ENCODE measurements at regions not wholly inside any gene's neighbourhood (a gene's known extent, or its start where the extent isn't known, plus 50 kb on each side); places are given as distances from the start of the nearest gene placed in this dataset.
A peak's percentile ranks its signal among the peaks of the same experiment; 100 is the strongest.

GRCh38 chr6:113406048-113406695 lies 451.0 kb upstream of the MARCKS start:
- WGBS, 2 donors: 59 to 83% methylated on average over 2 of the region's 4 CpGs
- DNase-seq: no peak
- intact Hi-C loops (cut with DNase I): no loop called here
- Histone ChIP-seq H3K27me3 (no peaks in the 10 kb centered on the region), H3K9me3 (no peaks in the 10 kb centered on the region), H3K4me1 (peaks cover 5 to 52% (median 14%) of the 10 kb centered on the region in 3 donors), H3K4me3 (no peak overlapping the region), H3K36me3 (no peaks in the 10 kb centered on the region), H3K27ac (peak overlapping the region in 3 of 4 donors; percentile 6 to 26 (median 9))
- no peak for TF ChIP-seq POLR2A (IDR thresholded peaks at IDR 0.05)
- no peak for TF ChIP-seq CTCF (IDR thresholded peaks at IDR 0.05)

- Histone ChIP-seq H3K4me1 (peaks cover 2 to 46% (median 12%) of the 10 kb centered on the region in 3 donors), H3K27me3 (no peaks in the 10 kb centered on the region), H3K4me3 (no peak overlapping the region), H3K27ac (no peak overlapping the region), H3K36me3 (no peaks in the 10 kb centered on the region), H3K9me3 (no peaks in the 10 kb centered on the region)
- intact Hi-C loops (cut with DNase I): no loop called here
- no peak for DNase-seq
- TF ChIP-seq POLR2A (IDR thresholded peaks at IDR 0.05) (no peak), CTCF (IDR thresholded peaks at IDR 0.05) (no peak)
Observed at GRCh38 chr6:113411011-113411410, 446.1 kb upstream of the MARCKS start.

- Histone ChIP-seq H3K36me3 (no peaks in the 10 kb centered on the region), H3K27me3 (no peaks in the 10 kb centered on the region), H3K4me3 (no peak overlapping the region), H3K9me3 (no peaks in the 10 kb centered on the region), H3K4me1 (peaks cover 0 to 37% (median 12%) of the 10 kb centered on the region in 3 donors), H3K27ac (no peak overlapping the region)
- TF ChIP-seq CTCF (IDR thresholded peaks at IDR 0.05) (no peak), POLR2A (IDR thresholded peaks at IDR 0.05) (no peak)
- WGBS, 2 donors: 86 to 95% methylated on average over 1 of the region's 1 CpG
- intact Hi-C loops (cut with DNase I): no loop called here
- no peak for DNase-seq
Observed at GRCh38 chr6:113412589-113413357, 444.4 kb upstream of the MARCKS start.

GRCh38 chr6:113414511-113414910 lies 442.6 kb upstream of the MARCKS start:
- Histone ChIP-seq H3K27me3 (no peaks in the 10 kb centered on the region), H3K27ac (no peak overlapping the region), H3K9me3 (no peaks in the 10 kb centered on the region), H3K4me3 (no peak overlapping the region), H3K36me3 (no peaks in the 10 kb centered on the region), H3K4me1 (peaks cover 0 to 37% (median 12%) of the 10 kb centered on the region in 3 donors)
- 29 to 33% methylated on average over 3 of the region's 3 CpGs for WGBS, 2 donors
- no peak for TF ChIP-seq POLR2A (IDR thresholded peaks at IDR 0.05)
- TF ChIP-seq CTCF (IDR thresholded peaks at IDR 0.05): peak in 4 of 6 experiments; percentile 19 to 58 (median 34)
- intact Hi-C loops (cut with DNase I): no loop called here
- no peak for DNase-seq

GRCh38 chr6:113416170-113416569 lies 441.0 kb upstream of the MARCKS start:
- peaks cover 0 to 22% (median 10%) of the 10 kb centered on the region in 3 donors for H3K4me1 ChIP-seq
- H3K27ac ChIP-seq: no peak overlapping the region
- intact Hi-C loops (cut with DNase I): no loop called here
- no peaks in the 10 kb centered on the region for H3K9me3 ChIP-seq
- H3K4me3 ChIP-seq: no peak overlapping the region
- H3K27me3 ChIP-seq: no peaks in the 10 kb centered on the region
- no peak for DNase-seq
- no peaks in the 10 kb centered on the region for H3K36me3 ChIP-seq
- TF ChIP-seq POLR2A (IDR thresholded peaks at IDR 0.05) (no peak), CTCF (IDR thresholded peaks at IDR 0.05) (no peak)
- WGBS, 2 donors: 45 to 68% methylated on average over 1 of the region's 1 CpG

All from esophagus squamous epithelium (tissue), 5 donors.